IMR-90 (cell line): ENCODE measurements at regions not wholly inside any gene's neighbourhood (a gene's known extent, or its start where the extent isn't known, plus 50 kb on each side); places are given as distances from the start of the nearest gene placed in this dataset.

ENCODE experiments used
- ATAC-seq: fragments of 200-7000 bp; cut with Tn5 transposase; 2 replicates; pipeline ENCODE4 v1.9.1; 2020; ENCODE audit warnings: low read depth, mild to moderate bottlenecking, moderate library complexity
- BruUV-seq: library from RNA; stranded (reverse); fragments of 400-500 nt; replicated peaks from 2 replicates; lab custom pipeline; 2021; lab: Mats Ljungman, UMichigan
- CTCF ChIA-PET: fragments of 300-600 bp; formaldehyde crosslinking; extraction: SDS; loops from one replicate; lab custom pipeline; 2021; ENCODE audit warnings: antibody characterized with exemption; lab: Yijun Ruan, JAX
- POLR2A ChIA-PET: fragments of 300-600 bp; sonication (Branson Sonifier 250); formaldehyde crosslinking; loops from one replicate; lab custom pipeline; 2022; ENCODE audit warnings: antibody characterized with exemption; ENCODE audit not compliant: unreplicated experiment; lab: Charles Lee
- DNase-seq: peaks from one replicate; pipeline ENCODE4 v3.0.0; 2013
- H2AFZ ChIP-seq: replicated peaks from 2 replicates; pipeline ENCODE3; 2013; ENCODE audit warnings: low read length, mild to moderate bottlenecking; ENCODE audit not compliant: poor library complexity
- H2AK5ac ChIP-seq: 2 replicates; pipeline ENCODE4 v1.6.1; 2013; ENCODE audit warnings: low read depth, low read length, inconsistent platforms
- H2AK9ac ChIP-seq: replicated peaks from 2 replicates; pipeline ENCODE3; 2013; ENCODE audit warnings: mild to moderate bottlenecking, low read depth, low read length, moderate library complexity; ENCODE audit not compliant: poor library complexity
- H2BK120ac ChIP-seq: 2 replicates; pipeline ENCODE4 v1.6.1; 2013; ENCODE audit warnings: low read depth, low read length, inconsistent platforms
- H2BK15ac ChIP-seq: 3 replicates; pipeline ENCODE4 v1.6.1; 2013; ENCODE audit warnings: low read depth, low read length, inconsistent platforms
- H2BK20ac ChIP-seq: 2 replicates; pipeline ENCODE4 v1.6.1; 2013; ENCODE audit warnings: low read depth, mild to moderate bottlenecking, inconsistent platforms, low read length, moderate library complexity
- H2BK5ac ChIP-seq: 2 replicates; pipeline ENCODE4 v1.6.1; 2013; ENCODE audit warnings: mild to moderate bottlenecking, low read depth, low read length, inconsistent platforms; ENCODE audit not compliant: poor library complexity, severe bottlenecking
- H3K14ac ChIP-seq: replicated peaks from 2 replicates; pipeline ENCODE4 v1.6.1; 2013; ENCODE audit warnings: low read depth, low read length, inconsistent platforms
- H3K18ac ChIP-seq: 2 replicates; pipeline ENCODE4 v1.6.1; 2013; ENCODE audit warnings: low read depth, low read length, control low read depth
- H3K23ac ChIP-seq: 2 replicates; pipeline ENCODE4 v1.6.1; 2013; ENCODE audit warnings: low read depth, low read length, inconsistent platforms
- H3K27ac ChIP-seq: 2 replicates; pipeline ENCODE4 v1.5.1; 2013; ENCODE audit warnings: mild to moderate bottlenecking, control low read depth, low read length; ENCODE audit not compliant: insufficient read depth
- H3K27me3 ChIP-seq: 2 replicates; pipeline ENCODE4 v1.6.1; 2013; ENCODE audit warnings: low read length; ENCODE audit not compliant: control insufficient read depth, insufficient read depth
- H3K36me3 ChIP-seq: 2 replicates; pipeline ENCODE4 v1.6.1; 2013; ENCODE audit warnings: low read length, mixed read lengths; ENCODE audit not compliant: control insufficient read depth, insufficient read depth
- H3K4ac ChIP-seq: 2 replicates; pipeline ENCODE4 v1.6.1; 2013; ENCODE audit warnings: low read depth, low read length, inconsistent platforms
- H3K4me1 ChIP-seq: 2 replicates; pipeline ENCODE4 v1.6.1; 2013; ENCODE audit warnings: low read length, mixed read lengths; ENCODE audit not compliant: control insufficient read depth, insufficient read depth
- H3K4me2 ChIP-seq: 2 replicates; pipeline ENCODE4 v1.6.1; 2013; ENCODE audit warnings: low read depth, mild to moderate bottlenecking, control low read depth, low read length, moderate library complexity
- H3K4me3 ChIP-seq: 2 replicates; pipeline ENCODE4 v1.5.1; 2013; ENCODE audit warnings: low read depth, mild to moderate bottlenecking, control low read depth, low read length, moderate library complexity; ENCODE audit not compliant: insufficient read depth
- H3K56ac ChIP-seq: 2 replicates; pipeline ENCODE4 v1.6.1; 2013; ENCODE audit warnings: low read length, inconsistent platforms; ENCODE audit not compliant: insufficient read depth; ENCODE audit errors: extremely low read depth
- H3K79me1 ChIP-seq, 2 experiments: 2 replicates each; pipeline ENCODE4 v1.6.1; 2013; ENCODE audit warnings: low read length in 2 of 2, inconsistent platforms in 1 of 2, low read depth in 1 of 2
- H3K9ac ChIP-seq: 2 replicates; pipeline ENCODE4 v1.6.1; 2013; ENCODE audit warnings: low read depth, low read length, control low read depth
- H3K9me1 ChIP-seq: 2 replicates; pipeline ENCODE4 v1.6.1; 2013; ENCODE audit warnings: low read length, inconsistent platforms; ENCODE audit not compliant: insufficient read depth
- H3K9me3 ChIP-seq: 2 replicates; pipeline ENCODE4 v1.6.1; 2013; ENCODE audit warnings: low read length; ENCODE audit not compliant: control insufficient read depth, insufficient read depth
- H4K20me1 ChIP-seq: 2 replicates; pipeline ENCODE4 v1.6.1; 2013; ENCODE audit warnings: low read length, inconsistent platforms; ENCODE audit not compliant: insufficient read depth
- H4K5ac ChIP-seq: 2 replicates; pipeline ENCODE4 v1.6.1; 2013; ENCODE audit warnings: mild to moderate bottlenecking, low read depth, low read length, control low read depth
- H4K8ac ChIP-seq, 2 experiments: 2 replicates each; pipeline ENCODE4 v1.6.1; 2013; ENCODE audit warnings: low read depth in 2 of 2, low read length in 2 of 2, control low read depth in 1 of 2, inconsistent platforms in 1 of 2
- H4K91ac ChIP-seq: 2 replicates; pipeline ENCODE4 v1.6.1; 2013; ENCODE audit warnings: low read depth, low read length, inconsistent platforms; ENCODE audit not compliant: insufficient read depth
- BHLHE40 ChIP-seq: fragments of 150-350 bp; IDR thresholded peaks from 2 replicates; pipeline ENCODE4 v1.6.1; 2016; ENCODE audit warnings: mild to moderate bottlenecking, low read depth, low read length
- CEBPB ChIP-seq: IDR thresholded peaks from 2 replicates; pipeline ENCODE4 v1.6.1; 2012; ENCODE audit warnings: low read depth, low read length, improper control_type of control experiment
- CHD1 ChIP-seq: IDR thresholded peaks from 2 replicates; pipeline ENCODE4 v1.6.1; 2012; ENCODE audit warnings: low read depth, low read length, improper control_type of control experiment
- FOS ChIP-seq: fragments of 150-350 bp; IDR thresholded peaks from 2 replicates; pipeline ENCODE4 v1.6.1; 2016; ENCODE audit warnings: low read depth, low read length
- MAFK ChIP-seq: IDR thresholded peaks from 2 replicates; pipeline ENCODE4 v1.6.1; 2012; ENCODE audit warnings: low read depth, low read length, improper control_type of control experiment
- MAZ ChIP-seq: IDR thresholded peaks from 2 replicates; pipeline ENCODE4 v1.6.1; 2012; ENCODE audit warnings: low read depth, mild to moderate bottlenecking, low read length, improper control_type of control experiment, moderate library complexity, borderline replicate concordance
- MXI1 ChIP-seq: IDR thresholded peaks from 2 replicates; pipeline ENCODE4 v1.6.1; 2012; ENCODE audit warnings: low read depth, mild to moderate bottlenecking, low read length, moderate library complexity, borderline replicate concordance
- NFE2L2 ChIP-seq: fragments of 150-350 bp; IDR thresholded peaks from 2 replicates; pipeline ENCODE4 v1.6.1; 2016; ENCODE audit warnings: low read depth, mild to moderate bottlenecking, low read length
- POLR2A ChIP-seq: IDR thresholded peaks from 2 replicates; pipeline ENCODE4 v1.6.1; 2012; ENCODE audit warnings: mild to moderate bottlenecking, low read depth, low read length
- RAD21 ChIP-seq: IDR thresholded peaks from 2 replicates; pipeline ENCODE4 v1.6.1; 2012; ENCODE audit warnings: low read length, improper control_type of control experiment
- RCOR1 ChIP-seq: IDR thresholded peaks from 2 replicates; pipeline ENCODE4 v1.6.1; 2012; ENCODE audit warnings: mild to moderate bottlenecking, low read length, improper control_type of control experiment; ENCODE audit not compliant: insufficient replicate concordance
- RFX5 ChIP-seq: IDR thresholded peaks from 2 replicates; pipeline ENCODE4 v1.8.0; 2012; ENCODE audit warnings: low read depth, mild to moderate bottlenecking, low read length, moderate library complexity
- SMC3 ChIP-seq: fragments of 150-350 bp; IDR thresholded peaks from 2 replicates; pipeline ENCODE4 v1.6.1; 2016; ENCODE audit warnings: low read depth, mild to moderate bottlenecking, antibody characterized with exemption, low read length, moderate library complexity
- USF2 ChIP-seq: fragments of 150-350 bp; IDR thresholded peaks from 2 replicates; pipeline ENCODE4 v1.6.1; 2017; ENCODE audit warnings: mild to moderate bottlenecking, antibody characterized with exemption, low read length, low read depth
- WGBS, 2 experiments: methylation state at CpG; one replicate each; pipeline versions ENCODE4 v1.1.5 to v1.1.7; 2013; ENCODE audit warnings: missing lambda C conversion rate in 2 of 2; ENCODE audit not compliant: insufficient read length in 1 of 2; ENCODE audit errors: extremely low coverage in 2 of 2; 5-methylcytosine and 5-hydroxymethylcytosine counted together
- dilution Hi-C: fragments of 300-500 bp; cut with HindIII; formaldehyde crosslinking; loops from one replicate; pipeline ENCODE4 v1.14.3; 2018; ENCODE audit warnings: low sequenced_read_pairs; ENCODE audit not compliant: unreplicated experiment
- in situ Hi-C: fragments of 300-500 bp; cut with MboI; formaldehyde crosslinking; loops from 3 replicates; pipeline ENCODE4 v1.14.3; 2019; ENCODE audit warnings: low sequenced_read_pairs, inconsistent platforms, mixed read lengths
- intact Hi-C: fragments of 100-400 bp; cut with micrococcal nuclease; formaldehyde crosslinking; loops from 2 replicates; pipeline ENCODE4 v1.10.0; 2022
- TF ChIP-seq, protein P1 (sequence below): conservative IDR thresholded peaks from 2 replicates; pipeline ENCODE4 v1.5.1; 2012; ENCODE audit warnings: mild to moderate bottlenecking, low read depth, low read length, improper control_type of control experiment
- TF ChIP-seq, protein P2 (sequence below): fragments of 150-350 bp; IDR thresholded peaks from 2 replicates; pipeline ENCODE4 v1.6.1; 2016; ENCODE audit warnings: low read depth, mild to moderate bottlenecking, low read length, moderate library complexity, borderline replicate concordance

- H3K9ac ChIP-seq, result no peak overlapping the region
- in situ Hi-C loops, result no loop called here
- intact Hi-C loops, result loop anchor here (5.0 to 10.0 kb wide), 3 partner anchors 66 to 449 kb away; no protein-coding TSS in a partner anchor
These were observed 76.4 kb upstream of the FOXN3 start for GRCh38 chr14:89493406-89493805.

More at GRCh38 chr14:89493406-89493805, 76.4 kb upstream of the FOXN3 start:
- no peaks in the 10 kb centered on the region for H3K27me3 ChIP-seq
- peaks cover 17 to 26% of the 10 kb centered on the region in 2 experiments for H3K79me1 ChIP-seq
- no peak for DNase-seq
- WGBS, 2 experiments, result 80% methylated on average over 2 of the region's 4 CpGs; no CpG with 5 or more reads in 1 of the 2 experiments
- dilution Hi-C loops, result no loop called here
- no peak overlapping the region for H3K4me3 ChIP-seq
- H2BK5ac ChIP-seq, result no peak overlapping the region
- no peak overlapping the region for H2AK9ac ChIP-seq
- H3K27ac ChIP-seq, result no peak overlapping the region
- no peak overlapping the region for H2BK15ac ChIP-seq
- no peaks in the 10 kb centered on the region for H3K9me3 ChIP-seq
- no peak overlapping the region for H3K4me2 ChIP-seq
- no peaks in the 10 kb centered on the region; the same call in 1 of the 2 replicates for H3K36me3 ChIP-seq
- H2BK120ac ChIP-seq, result no peak overlapping the region
- H3K4ac ChIP-seq, result no peak overlapping the region
- ChIA-PET CTCF (interaction anchor here (0.6 to 0.9 kb wide), 2 partner anchors 10 to 12 kb away, joined by 3 to 6 read pairs; no protein-coding TSS in a partner anchor), POLR2A (no interaction called here)
- H3K56ac ChIP-seq, result no peak overlapping the region
- H4K20me1 ChIP-seq, result peaks cover 3% of the 10 kb centered on the region; the same call in 1 of the 2 replicates
- H4K91ac ChIP-seq, result no peak overlapping the region
- H4K5ac ChIP-seq, result no peak overlapping the region
- no peaks in the 10 kb centered on the region for H3K9me1 ChIP-seq
- no peak overlapping the region for H3K23ac ChIP-seq
- no peak overlapping the region for H3K14ac ChIP-seq
- no peak overlapping the region for H2BK20ac ChIP-seq
- TF ChIP-seq NFE2L2 (no peak), POLR2A (no peak), CHD1 (no peak), MAZ (no peak), RCOR1 (no peak), USF2 (no peak), MAFK (no peak), BHLHE40 (no peak), MXI1 (no peak), CEBPB (no peak), SMC3 (no peak), RAD21 (no peak), FOS (no peak), RFX5 (no peak)
- TF ChIP-seq, protein P1, sequence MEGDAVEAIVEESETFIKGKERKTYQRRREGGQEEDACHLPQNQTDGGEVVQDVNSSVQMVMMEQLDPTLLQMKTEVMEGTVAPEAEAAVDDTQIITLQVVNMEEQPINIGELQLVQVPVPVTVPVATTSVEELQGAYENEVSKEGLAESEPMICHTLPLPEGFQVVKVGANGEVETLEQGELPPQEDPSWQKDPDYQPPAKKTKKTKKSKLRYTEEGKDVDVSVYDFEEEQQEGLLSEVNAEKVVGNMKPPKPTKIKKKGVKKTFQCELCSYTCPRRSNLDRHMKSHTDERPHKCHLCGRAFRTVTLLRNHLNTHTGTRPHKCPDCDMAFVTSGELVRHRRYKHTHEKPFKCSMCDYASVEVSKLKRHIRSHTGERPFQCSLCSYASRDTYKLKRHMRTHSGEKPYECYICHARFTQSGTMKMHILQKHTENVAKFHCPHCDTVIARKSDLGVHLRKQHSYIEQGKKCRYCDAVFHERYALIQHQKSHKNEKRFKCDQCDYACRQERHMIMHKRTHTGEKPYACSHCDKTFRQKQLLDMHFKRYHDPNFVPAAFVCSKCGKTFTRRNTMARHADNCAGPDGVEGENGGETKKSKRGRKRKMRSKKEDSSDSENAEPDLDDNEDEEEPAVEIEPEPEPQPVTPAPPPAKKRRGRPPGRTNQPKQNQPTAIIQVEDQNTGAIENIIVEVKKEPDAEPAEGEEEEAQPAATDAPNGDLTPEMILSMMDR, result no peak
- TF ChIP-seq, protein P2, sequence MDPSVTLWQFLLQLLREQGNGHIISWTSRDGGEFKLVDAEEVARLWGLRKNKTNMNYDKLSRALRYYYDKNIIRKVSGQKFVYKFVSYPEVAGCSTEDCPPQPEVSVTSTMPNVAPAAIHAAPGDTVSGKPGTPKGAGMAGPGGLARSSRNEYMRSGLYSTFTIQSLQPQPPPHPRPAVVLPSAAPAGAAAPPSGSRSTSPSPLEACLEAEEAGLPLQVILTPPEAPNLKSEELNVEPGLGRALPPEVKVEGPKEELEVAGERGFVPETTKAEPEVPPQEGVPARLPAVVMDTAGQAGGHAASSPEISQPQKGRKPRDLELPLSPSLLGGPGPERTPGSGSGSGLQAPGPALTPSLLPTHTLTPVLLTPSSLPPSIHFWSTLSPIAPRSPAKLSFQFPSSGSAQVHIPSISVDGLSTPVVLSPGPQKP, result no peak
- no peak overlapping the region for H4K8ac ChIP-seq
- no peak overlapping the region for H2AK5ac ChIP-seq
- H3K4me1 ChIP-seq, result peaks cover 13% of the 10 kb centered on the region
- BruUV-seq, result no TSS peak
- H3K18ac ChIP-seq, result no peak overlapping the region
- no peak for ATAC-seq
- no peak overlapping the region for H2AFZ ChIP-seq
